ENCODE measurements at regions not wholly inside any gene's neighbourhood (a gene's known extent, or its start where the extent isn't known, plus 50 kb on each side); places are given as distances from the start of the nearest gene placed in this dataset.

GRCh38 chr10:9786101-9786500, 1231.6 kb upstream of the CELF2 start:
- TF ChIP-seq, protein P1, sequence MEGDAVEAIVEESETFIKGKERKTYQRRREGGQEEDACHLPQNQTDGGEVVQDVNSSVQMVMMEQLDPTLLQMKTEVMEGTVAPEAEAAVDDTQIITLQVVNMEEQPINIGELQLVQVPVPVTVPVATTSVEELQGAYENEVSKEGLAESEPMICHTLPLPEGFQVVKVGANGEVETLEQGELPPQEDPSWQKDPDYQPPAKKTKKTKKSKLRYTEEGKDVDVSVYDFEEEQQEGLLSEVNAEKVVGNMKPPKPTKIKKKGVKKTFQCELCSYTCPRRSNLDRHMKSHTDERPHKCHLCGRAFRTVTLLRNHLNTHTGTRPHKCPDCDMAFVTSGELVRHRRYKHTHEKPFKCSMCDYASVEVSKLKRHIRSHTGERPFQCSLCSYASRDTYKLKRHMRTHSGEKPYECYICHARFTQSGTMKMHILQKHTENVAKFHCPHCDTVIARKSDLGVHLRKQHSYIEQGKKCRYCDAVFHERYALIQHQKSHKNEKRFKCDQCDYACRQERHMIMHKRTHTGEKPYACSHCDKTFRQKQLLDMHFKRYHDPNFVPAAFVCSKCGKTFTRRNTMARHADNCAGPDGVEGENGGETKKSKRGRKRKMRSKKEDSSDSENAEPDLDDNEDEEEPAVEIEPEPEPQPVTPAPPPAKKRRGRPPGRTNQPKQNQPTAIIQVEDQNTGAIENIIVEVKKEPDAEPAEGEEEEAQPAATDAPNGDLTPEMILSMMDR (conservative IDR thresholded peaks at IDR 0.05), result no peak
- TF ChIP-seq EZH2 (IDR thresholded peaks at IDR 0.05; ENCODE audit: low read depth), result no peak
- Histone ChIP-seq H2AFZ (no peak overlapping the region), H3F3A (ENCODE audit: insufficient read depth, low read depth) (no peaks in the 10 kb centered on the region), H3K36me3 (ENCODE audit: low read depth) (no peaks in the 10 kb centered on the region), H4K20me1 (ENCODE audit: insufficient read depth) (no peaks in the 10 kb centered on the region), H3K4me2 (no peak overlapping the region), H3K9me2 (ENCODE audit: insufficient read depth) (no peaks in the 10 kb centered on the region), H3K4me1 (replicated peaks; ENCODE audit: insufficient read depth) (no peaks in the 10 kb centered on the region), H3K27ac (no peak overlapping the region), H3K9me3 (ENCODE audit: insufficient read depth, low read depth) (no peaks in the 10 kb centered on the region), H3K27me3 (ENCODE audit: insufficient read depth, low read depth) (no peaks in the 10 kb centered on the region), H3K4me3 (no peak overlapping the region), H3K79me2 (ENCODE audit: low read depth) (no peaks in the 10 kb centered on the region)
- intact Hi-C loops (cut with micrococcal nuclease; ENCODE audit: unreplicated experiment), result no loop called here
- ChIA-PET POLR2A (ENCODE audit: unreplicated experiment) (no interaction called here), CTCF (no interaction called here)
- no TSS peak for BruUV-seq (replicated peaks)
- DNase-seq, result no peak

- H3K4me2 ChIP-seq, result no peak overlapping the region
- no peaks in the 10 kb centered on the region for H3K79me2 ChIP-seq (ENCODE audit: low read depth)
- DNase-seq, result no peak
- no peaks in the 10 kb centered on the region for H3K36me3 ChIP-seq (ENCODE audit: low read depth)
- H4K20me1 ChIP-seq (ENCODE audit: insufficient read depth), result no peaks in the 10 kb centered on the region
- no peaks in the 10 kb centered on the region for H3K9me3 ChIP-seq (ENCODE audit: insufficient read depth, low read depth)
- ChIA-PET POLR2A (ENCODE audit: unreplicated experiment) (no interaction called here), CTCF (no interaction called here)
- no peaks in the 10 kb centered on the region for H3K4me1 ChIP-seq (replicated peaks; ENCODE audit: insufficient read depth)
- H3K27ac ChIP-seq, result no peak overlapping the region
- no peak overlapping the region for H3K4me3 ChIP-seq
- TF ChIP-seq, protein P1 (conservative IDR thresholded peaks at IDR 0.05), result no peak
- TF ChIP-seq EZH2 (IDR thresholded peaks at IDR 0.05; ENCODE audit: low read depth), result no peak
- no peak overlapping the region for H2AFZ ChIP-seq
- BruUV-seq (replicated peaks), result no TSS peak
- intact Hi-C loops (cut with micrococcal nuclease; ENCODE audit: unreplicated experiment), result no loop called here
- H3K9me2 ChIP-seq (ENCODE audit: insufficient read depth), result no peaks in the 10 kb centered on the region
- no peaks in the 10 kb centered on the region for H3K27me3 ChIP-seq (ENCODE audit: insufficient read depth, low read depth)
- no peaks in the 10 kb centered on the region for H3F3A ChIP-seq (ENCODE audit: insufficient read depth, low read depth)
These were observed 1231.1 kb upstream of the CELF2 start for GRCh38 chr10:9786576-9786975.

GRCh38 chr10:9789996-9790395, 1227.7 kb upstream of the CELF2 start:
- H4K20me1 ChIP-seq (ENCODE audit: insufficient read depth), result no peaks in the 10 kb centered on the region
- no TSS peak for BruUV-seq (replicated peaks)
- H3K36me3 ChIP-seq (ENCODE audit: low read depth), result no peaks in the 10 kb centered on the region
- H3K4me1 ChIP-seq (replicated peaks; ENCODE audit: insufficient read depth), result 0 out of 2 replicates have a peak, but pooled peaks cover 3% of the 10 kb centered on the region
- TF ChIP-seq EZH2 (IDR thresholded peaks at IDR 0.05; ENCODE audit: low read depth), result no peak
- TF ChIP-seq, protein P1 (conservative IDR thresholded peaks at IDR 0.05), result no peak
- H3K79me2 ChIP-seq (ENCODE audit: low read depth), result no peaks in the 10 kb centered on the region
- no peak overlapping the region for H3K4me2 ChIP-seq
- H3K9me2 ChIP-seq (ENCODE audit: insufficient read depth), result no peaks in the 10 kb centered on the region
- intact Hi-C loops (cut with micrococcal nuclease; ENCODE audit: unreplicated experiment), result no loop called here
- H3K27ac ChIP-seq, result no peak overlapping the region
- no peaks in the 10 kb centered on the region for H3K9me3 ChIP-seq (ENCODE audit: insufficient read depth, low read depth)
- no peaks in the 10 kb centered on the region for H3F3A ChIP-seq (ENCODE audit: insufficient read depth, low read depth)
- no peaks in the 10 kb centered on the region for H3K27me3 ChIP-seq (ENCODE audit: insufficient read depth, low read depth)
- no peak for DNase-seq
- no peak overlapping the region for H3K4me3 ChIP-seq
- ChIA-PET CTCF (no interaction called here), POLR2A (ENCODE audit: unreplicated experiment) (no interaction called here)
- H2AFZ ChIP-seq, result no peak overlapping the region
